ENCODE measurements at regions not wholly inside any gene's neighbourhood (a gene's known extent, or its start where the extent isn't known, plus 50 kb on each side); places are given as distances from the start of the nearest gene placed in this dataset.

DNA sequence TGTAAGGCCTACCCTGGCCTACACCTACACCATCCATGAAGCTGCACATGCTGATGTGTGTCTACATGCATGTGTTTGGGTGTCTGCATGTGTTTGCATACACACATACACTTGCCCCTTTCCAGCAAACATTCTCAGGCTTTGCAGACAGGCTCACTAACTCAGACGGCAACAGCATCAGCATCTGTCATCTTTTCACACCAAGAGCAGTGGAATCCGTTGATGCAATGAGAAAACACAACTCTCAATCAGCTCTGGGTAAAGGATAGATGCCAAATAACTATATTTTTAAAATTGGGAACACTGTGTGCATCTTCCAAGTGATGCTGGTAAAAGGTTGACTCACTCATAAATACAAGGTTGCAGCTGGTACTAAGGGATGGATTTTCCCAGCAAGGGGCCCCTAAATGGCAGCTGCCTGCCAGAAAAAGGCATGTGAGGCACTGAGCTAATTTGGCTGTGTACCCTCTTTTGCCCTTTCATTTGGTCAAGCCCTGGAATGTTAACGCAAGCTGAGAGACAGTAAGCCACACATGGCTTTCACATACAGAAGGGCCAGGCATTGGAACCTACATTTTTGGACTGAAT is 296.3 kb upstream of the NPSR1 start:
- in situ Hi-C loops (cut with HindIII; ENCODE audit: low pct_unique_long_range_greater_than_20kb, low sequenced_read_pairs), result no loop called here
- DNase-seq (ENCODE audit: low read depth), result no peak

DNA sequence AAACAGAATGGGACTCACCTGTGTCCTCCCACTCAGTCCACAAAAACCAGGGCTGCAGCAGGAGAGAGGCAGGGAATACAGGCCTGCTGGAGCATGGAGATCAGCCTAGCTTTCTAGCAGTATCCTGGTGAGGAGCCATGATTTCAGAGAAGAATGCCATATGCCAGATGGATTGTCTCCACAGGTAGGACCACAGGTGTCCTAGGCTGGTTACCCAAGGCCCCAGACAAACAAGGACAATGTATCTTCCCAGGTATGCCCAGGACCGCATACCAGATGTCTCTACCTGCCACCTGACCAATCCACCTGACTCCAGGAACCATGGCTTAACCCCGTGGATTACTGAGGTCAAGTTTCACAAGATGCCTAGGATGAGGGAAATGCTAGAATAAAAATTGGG is 295.4 kb upstream of the NPSR1 start:
- DNase-seq (ENCODE audit: low read depth), result no peak
- in situ Hi-C loops (cut with HindIII; ENCODE audit: low pct_unique_long_range_greater_than_20kb, low sequenced_read_pairs), result no loop called here

DNA sequence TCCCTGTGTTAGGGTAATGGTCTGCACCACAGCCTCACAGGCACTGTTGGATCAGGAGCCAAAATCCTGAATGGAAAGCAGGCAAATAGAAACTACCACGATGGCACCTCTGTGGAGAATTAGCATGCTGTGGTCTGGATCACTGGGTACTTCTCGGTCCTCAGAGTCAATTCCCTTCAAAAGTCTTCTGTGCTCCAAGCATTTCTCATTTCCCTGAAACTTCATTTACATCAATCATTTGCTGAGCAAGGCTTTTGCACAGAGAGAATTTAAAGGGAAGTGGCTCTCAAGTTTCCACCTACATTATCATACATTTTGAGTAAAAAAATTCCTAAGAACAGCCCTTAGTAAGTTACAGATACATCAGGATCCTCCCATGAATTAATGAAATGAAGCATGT is 293.9 kb upstream of the NPSR1 start:
- DNase-seq (ENCODE audit: low read depth), result no peak
- in situ Hi-C loops (cut with HindIII; ENCODE audit: low pct_unique_long_range_greater_than_20kb, low sequenced_read_pairs), result no loop called here

DNA sequence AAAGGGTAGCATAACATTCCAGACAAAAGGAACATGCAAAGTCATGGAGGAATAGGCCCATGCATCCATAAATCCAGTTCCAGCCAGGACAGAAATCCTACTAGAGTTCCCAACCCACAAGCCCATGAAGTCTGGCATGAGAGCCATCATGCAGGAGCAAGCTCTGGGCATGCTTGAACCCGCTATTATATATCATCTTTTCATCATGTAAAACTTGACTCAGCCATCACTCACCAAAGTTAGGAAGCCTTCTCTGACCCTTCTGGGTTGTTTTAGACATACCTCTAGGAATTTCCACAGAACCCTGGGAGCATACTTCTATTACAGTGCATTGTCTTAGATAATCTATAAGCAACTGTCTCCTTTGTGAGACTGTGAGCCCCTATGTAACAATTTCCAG is 293.0 kb upstream of the NPSR1 start:
- no peak for DNase-seq (ENCODE audit: low read depth)
- in situ Hi-C loops (cut with HindIII; ENCODE audit: low pct_unique_long_range_greater_than_20kb, low sequenced_read_pairs), result no loop called here

DNA sequence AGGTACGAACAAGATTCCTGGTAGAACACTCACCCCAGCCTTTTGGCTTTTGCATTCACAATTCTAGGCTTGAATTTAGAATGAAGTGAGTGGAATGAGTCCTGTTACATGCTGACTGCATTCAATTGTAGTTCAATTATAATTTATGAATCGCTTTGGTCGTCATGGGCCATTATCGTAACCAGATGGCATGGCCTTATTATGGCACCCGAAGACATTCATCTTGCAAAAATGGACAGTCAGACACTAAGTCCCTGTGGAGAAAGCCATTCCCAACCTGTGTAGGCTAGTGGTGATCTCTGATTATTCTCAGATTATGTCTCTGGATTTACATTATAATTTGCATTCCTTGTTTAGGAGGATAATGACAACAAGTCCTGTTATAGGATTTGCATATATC is 292.4 kb upstream of the NPSR1 start:
- in situ Hi-C loops (cut with HindIII; ENCODE audit: low pct_unique_long_range_greater_than_20kb, low sequenced_read_pairs), result no loop called here
- no peak for DNase-seq (ENCODE audit: low read depth)

DNA sequence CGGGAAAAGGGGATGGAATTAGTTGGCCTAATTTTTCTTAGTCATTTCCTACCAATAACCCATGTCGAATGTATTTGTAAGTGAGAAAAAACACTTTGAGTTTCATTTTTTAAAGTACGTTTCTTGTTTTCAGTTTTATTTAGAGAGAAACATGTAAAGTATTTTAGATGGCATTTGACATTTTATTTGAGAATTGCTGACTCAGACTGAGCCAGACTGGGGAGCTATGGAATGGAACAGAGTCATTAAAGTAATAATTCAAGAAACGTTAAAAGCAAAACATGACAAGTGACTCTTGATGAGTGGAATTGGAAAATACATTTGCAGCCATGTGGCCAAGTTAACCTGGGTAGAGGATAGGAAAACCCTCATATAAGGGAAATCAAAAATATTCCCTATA is 286.1 kb upstream of the NPSR1 start:
- no peak for DNase-seq (ENCODE audit: low read depth)
- in situ Hi-C loops (cut with HindIII; ENCODE audit: low pct_unique_long_range_greater_than_20kb, low sequenced_read_pairs), result no loop called here

DNA sequence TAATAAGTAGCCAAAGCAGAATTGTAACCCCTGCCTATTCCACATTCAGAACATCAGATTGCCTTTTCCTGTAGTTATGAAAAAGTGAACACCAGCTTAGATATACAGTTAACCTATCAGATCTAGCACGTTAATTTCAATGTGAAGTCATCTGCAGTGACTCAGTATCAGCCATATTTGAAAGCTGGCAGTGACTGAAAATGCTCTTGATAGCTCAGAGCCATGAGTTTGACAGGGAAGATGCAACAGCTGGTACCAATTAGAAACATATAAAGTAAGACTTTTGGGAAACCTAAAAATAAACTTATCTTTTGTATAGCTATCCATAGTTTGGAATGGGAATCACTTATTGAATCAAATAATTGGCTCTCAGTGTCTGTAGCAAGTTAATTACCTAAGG is 284.1 kb upstream of the NPSR1 start:
- in situ Hi-C loops (cut with HindIII; ENCODE audit: low pct_unique_long_range_greater_than_20kb, low sequenced_read_pairs), result no loop called here
- no peak for DNase-seq (ENCODE audit: low read depth)

DNA sequence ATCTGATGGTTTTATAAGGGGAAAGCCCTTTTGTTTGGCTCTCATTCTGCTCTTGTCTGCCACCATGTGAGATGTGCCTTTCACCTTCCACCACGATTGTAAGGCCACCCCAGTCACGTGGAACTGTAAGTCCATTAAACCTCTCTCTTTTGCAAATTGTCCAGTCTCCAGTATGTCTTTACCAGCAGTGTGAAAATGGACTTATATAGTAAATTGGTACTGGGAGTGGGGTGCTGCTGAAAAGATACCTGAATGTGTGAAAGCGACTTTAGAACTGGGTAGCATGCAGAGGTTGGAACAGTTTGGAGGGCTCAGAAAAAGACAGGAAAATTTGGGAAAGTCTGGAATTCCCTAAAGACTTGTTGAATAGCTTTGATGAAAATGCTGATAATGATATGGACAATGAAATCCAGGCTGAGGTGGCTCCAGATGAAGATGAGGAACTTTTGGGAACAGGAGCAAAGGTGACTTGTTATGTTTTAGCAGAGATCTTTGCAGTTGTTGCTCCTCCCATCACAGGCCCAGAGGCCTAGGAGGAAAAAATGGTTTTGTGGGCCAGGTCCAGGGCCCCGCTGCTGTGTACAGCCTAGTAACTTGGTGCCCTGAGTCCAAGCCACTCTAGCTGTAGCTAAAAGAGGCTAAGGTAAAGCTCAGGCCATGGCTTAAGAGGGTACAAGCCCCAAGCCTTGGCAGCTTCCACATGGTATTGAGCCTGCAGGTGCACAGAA is 275.7 kb upstream of the NPSR1 start:
- in situ Hi-C loops (cut with HindIII; ENCODE audit: low pct_unique_long_range_greater_than_20kb, low sequenced_read_pairs), result no loop called here
- DNase-seq (ENCODE audit: low read depth), result no peak

DNA sequence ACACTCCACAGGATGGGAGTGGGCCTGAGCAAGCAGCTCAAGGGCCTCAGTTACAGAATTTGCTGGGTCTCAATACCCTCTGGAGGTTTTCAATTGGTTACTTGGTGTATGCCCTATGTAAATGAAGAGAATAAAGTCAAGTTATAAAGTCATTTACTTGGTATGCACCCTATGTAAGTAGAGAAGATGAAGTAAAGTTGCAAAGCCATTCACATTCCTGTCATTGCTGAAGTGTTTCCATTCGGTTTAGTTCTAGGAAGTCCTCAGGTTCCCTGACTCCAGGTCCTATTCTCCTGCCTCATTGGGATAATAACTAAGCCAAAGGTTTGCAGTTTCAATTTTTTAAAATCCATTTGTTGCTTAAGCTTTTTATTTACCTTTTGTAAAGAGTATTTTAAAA is 272.6 kb upstream of the NPSR1 start:
- in situ Hi-C loops (cut with HindIII; ENCODE audit: low pct_unique_long_range_greater_than_20kb, low sequenced_read_pairs), result no loop called here
- DNase-seq (ENCODE audit: low read depth), result no peak

DNA sequence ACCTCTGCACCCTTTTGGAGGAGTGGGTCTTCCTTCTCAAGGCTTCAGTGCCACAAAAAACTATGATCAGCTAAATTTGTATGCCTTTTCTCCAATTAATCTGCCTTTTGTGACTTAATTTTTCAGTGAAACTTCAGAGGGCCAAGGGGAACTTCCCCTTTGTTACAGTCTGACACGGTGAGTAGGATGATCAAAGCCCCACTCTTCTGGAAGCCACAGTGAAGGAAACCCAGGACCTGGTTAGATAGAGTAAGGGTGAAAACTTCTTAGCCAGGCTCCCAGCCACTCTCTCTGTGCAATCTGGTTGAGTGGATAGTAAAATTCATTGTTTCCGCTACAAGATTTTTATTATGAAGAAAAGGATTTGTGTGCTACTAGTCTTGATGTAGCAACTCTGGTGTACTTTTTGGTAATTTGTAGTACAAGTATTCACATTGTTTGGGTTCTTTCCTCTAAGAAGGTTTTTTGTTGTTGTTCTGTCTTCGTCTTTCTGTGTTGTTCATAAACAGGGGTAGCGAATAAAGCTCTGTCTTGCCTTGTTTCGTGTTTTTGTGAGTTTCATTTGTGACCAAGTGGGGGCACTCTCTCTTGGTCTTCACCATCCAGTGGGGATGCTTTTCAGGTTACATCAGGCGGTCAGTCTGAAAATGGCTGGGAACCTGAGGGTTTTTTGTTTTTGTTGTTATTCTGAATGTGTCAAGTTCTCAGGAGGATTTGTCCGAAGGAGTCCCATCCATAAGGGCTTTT is 268.5 kb upstream of the NPSR1 start:
- in situ Hi-C loops (cut with HindIII; ENCODE audit: low pct_unique_long_range_greater_than_20kb, low sequenced_read_pairs), result no loop called here
- no peak for DNase-seq (ENCODE audit: low read depth)

DNA sequence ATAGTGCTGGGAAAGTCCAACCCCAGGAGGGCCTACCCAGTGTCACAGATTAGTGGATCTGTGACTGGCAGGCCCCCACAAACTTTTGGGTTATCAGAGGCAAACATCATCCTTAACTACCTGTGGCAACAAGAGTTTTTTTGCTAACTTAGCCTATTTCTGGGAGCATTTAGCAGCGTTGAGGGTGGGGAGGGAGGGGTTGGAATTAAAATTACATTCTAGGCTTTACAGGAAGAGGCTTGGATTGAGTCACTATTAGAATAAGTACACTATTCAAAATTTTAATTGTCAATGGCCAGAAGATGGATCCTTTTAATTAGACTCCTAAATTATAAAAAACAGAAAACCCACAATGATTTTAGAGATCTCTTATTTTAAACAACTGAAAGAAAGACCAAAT is 267.9 kb upstream of the NPSR1 start:
- DNase-seq (ENCODE audit: low read depth), result no peak
- in situ Hi-C loops (cut with HindIII; ENCODE audit: low pct_unique_long_range_greater_than_20kb, low sequenced_read_pairs), result no loop called here

DNA sequence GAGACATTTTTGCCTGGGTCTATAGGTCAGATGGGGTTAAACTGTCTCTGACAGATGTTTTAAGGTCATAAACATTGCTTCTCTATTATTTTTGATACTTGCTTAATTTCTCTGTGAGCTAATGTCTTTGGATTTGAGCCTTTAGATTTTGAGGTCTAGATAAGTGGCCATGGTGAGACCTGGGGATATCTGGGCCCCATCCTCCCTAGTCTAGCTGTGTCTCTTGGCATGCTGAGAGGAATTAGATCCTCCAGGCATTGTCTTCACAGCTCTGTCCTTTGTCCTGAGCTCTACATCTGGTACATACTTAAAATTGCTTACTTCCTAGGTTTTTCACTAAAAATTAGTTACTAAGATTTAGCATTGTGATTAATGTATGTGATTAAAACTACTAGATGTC is 265.0 kb upstream of the NPSR1 start:
- in situ Hi-C loops (cut with HindIII; ENCODE audit: low pct_unique_long_range_greater_than_20kb, low sequenced_read_pairs), result no loop called here
- DNase-seq (ENCODE audit: low read depth), result no peak

DNA sequence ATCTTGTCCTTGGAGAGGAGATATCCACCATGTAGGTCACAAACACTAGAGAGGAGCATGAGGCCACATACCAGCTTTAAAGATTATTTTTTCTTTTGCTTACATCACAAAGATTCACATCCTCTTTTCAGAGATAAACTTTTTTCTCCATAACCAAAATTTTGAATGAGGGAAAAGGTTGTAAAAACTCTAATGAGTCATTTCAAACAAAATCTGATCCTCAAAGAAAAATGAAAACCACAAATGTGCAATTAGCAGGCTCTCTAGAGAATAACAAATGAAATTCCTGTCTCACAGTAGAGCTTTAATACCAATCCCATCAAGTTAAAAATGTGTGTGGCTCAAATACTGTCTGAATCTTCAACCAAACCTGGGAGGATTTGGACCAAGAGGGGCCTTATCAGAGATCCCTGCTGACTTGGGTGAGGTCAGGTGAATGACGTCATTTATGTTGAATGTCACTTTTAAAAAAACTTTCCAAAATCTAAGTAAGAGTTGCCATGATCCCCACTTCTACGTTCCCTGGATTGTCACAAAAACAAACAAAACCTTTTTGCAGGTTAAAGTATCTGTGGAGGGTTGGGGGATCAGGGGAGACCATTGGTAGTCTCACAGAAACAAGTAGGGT is 261.5 kb upstream of the NPSR1 start:
- in situ Hi-C loops (cut with HindIII; ENCODE audit: low pct_unique_long_range_greater_than_20kb, low sequenced_read_pairs), result no loop called here
- DNase-seq (ENCODE audit: low read depth), result no peak

DNA sequence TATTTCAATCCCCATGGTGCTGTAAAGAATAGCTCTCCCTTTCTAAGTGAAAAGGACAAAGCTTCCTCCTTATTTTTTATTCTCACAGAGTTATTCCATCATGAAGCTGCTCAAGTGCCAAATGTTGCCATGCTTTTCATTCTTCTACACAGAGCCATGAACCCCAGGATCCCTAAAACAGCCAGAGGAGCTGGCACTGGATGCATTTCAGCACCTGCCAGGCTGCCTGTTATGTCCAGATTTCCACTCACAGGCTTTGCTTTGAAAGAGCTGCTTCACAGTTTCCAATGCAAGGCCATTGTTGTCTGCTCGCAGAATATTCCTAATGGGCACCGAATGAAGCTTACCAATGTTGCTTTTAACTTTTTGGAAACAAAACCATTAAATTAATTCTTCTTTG is 256.2 kb upstream of the NPSR1 start:
- DNase-seq (ENCODE audit: low read depth), result no peak
- in situ Hi-C loops (cut with HindIII; ENCODE audit: low pct_unique_long_range_greater_than_20kb, low sequenced_read_pairs), result no loop called here

DNA sequence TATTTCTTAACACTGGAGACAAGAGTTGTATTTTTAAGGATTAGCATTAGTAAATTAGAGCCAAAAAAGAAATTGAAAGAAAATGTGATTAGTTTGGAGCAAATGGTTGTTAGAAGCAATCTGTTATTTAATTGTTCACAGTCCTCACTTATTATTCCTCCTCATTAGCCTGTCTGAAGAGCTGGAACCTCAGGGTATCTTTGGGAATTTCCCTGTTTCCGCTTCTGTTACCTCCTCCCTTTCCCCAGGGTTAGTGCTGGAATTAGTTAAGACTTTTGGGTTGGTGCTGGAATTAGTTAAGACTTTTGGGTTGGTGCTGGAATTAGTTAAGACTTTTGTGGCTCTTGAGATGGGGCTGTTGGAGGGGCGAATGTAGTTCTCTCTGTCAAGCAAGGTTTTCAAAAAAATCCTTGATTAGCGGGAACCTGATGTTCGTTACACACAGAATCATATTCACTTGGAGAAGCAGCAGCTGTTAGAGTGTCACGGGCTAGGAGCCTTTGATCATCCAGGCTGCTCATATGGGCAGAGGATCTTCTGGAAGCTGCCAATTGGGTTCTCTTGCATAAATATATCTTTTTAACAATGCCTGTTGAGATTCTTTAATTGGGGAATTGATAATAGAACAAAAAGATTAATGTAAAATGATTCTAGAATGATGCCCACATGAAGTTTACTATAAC is 251.0 kb upstream of the NPSR1 start:
- in situ Hi-C loops (cut with HindIII; ENCODE audit: low pct_unique_long_range_greater_than_20kb, low sequenced_read_pairs), result no loop called here
- DNase-seq (ENCODE audit: low read depth), result no peak

DNA sequence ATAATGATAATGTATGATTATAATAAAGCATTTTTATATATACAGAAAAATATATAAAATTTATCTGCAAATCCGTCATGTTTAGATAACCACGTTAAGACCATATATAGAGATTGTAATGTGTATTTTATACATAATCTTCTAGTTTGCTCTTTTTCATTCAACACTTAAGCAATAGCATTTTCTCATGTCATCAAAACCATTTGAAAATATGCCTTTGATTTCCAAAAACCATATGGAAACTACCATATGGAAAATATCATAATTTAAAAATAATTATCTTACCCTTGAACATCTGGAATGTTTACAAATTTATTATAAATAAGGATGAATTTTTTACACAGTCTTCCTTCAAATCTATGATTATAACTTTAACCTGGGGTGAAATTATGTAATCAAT is 250.4 kb upstream of the NPSR1 start:
- no peak for DNase-seq (ENCODE audit: low read depth)
- in situ Hi-C loops (cut with HindIII; ENCODE audit: low pct_unique_long_range_greater_than_20kb, low sequenced_read_pairs), result no loop called here

DNA sequence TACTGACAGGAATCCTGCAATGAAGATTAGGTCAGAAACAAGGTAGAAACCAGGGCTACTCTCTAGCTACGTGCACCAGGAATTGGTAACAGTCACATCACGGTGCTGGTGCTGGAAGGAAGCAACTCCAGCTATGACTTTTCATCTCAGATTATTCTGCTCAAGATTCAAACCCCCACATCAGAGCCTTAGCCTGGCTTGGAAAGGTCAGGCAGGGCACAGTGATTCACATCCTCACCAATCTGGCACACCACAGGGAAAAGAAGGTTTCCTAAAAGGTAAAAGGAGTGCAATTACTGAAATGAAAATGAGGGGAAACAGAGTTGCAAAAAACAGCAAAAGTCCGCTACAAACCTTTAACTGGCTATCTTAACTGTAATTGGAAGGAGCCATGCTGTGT is 240.2 kb upstream of the NPSR1 start:
- in situ Hi-C loops (cut with HindIII; ENCODE audit: low pct_unique_long_range_greater_than_20kb, low sequenced_read_pairs), result no loop called here
- no peak for DNase-seq (ENCODE audit: low read depth)

DNA sequence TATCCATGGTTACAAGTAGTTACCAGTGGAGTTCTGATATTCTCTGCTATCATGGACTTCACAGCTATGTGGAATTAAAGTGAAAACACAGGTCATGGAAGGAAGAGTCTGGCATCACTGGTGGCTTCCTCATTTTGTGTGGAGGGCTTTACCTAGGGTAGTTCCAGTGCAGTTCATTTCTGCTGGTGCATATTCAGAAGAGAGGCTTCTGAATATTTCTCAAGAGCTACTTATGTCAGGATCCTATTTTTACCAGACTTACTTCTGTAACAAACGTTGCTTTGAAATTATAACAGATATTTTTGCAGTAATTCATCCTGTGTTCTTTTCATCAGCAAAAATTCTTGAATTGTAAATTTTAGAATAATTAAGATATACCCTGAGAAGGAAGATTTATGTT is 236.5 kb upstream of the NPSR1 start:
- in situ Hi-C loops (cut with HindIII; ENCODE audit: low pct_unique_long_range_greater_than_20kb, low sequenced_read_pairs), result no loop called here
- DNase-seq (ENCODE audit: low read depth), result no peak

DNA sequence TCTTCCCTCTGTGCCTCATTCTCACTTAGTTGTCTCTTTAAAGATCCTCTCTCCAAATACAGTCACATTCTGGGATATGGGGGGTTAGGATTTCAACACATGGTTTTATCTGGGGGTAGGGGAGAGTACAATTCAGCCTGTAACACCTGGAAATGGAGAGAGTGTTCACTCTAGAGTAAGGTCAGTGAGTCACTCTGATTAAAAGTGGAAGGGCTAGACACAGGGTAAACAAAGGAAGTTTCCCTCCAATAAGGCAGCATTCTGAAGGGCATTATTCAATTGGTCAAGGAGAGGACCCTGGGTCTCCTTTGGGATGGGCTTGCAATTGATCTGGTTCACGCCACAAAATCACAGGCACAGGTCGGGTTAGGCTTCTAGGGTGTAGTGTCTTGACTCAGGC is 232.8 kb upstream of the NPSR1 start:
- in situ Hi-C loops (cut with HindIII; ENCODE audit: low pct_unique_long_range_greater_than_20kb, low sequenced_read_pairs), result no loop called here
- no peak for DNase-seq (ENCODE audit: low read depth)
